Testis (tissue), 2 donors: ENCODE measurements at regions not wholly inside any gene's neighbourhood (a gene's known extent, or its start where the extent isn't known, plus 50 kb on each side); places are given as distances from the start of the nearest gene placed in this dataset.
"Not testable (repeated sequence)": the region's sequence is repeated elsewhere in the genome, so short reads cannot be mapped to it uniquely, and the experiment has no call there.

ENCODE experiments used
- DNase-seq: peaks from one replicate; pipeline ENCODE4 v3.0.0-alpha.2; 2019
- H3K27ac ChIP-seq, 2 donors: fragments of 200-600 bp; sonication (generic); one replicate each; pipeline ENCODE4 v1.5.1; 2019
- H3K27me3 ChIP-seq: fragments of 200-600 bp; sonication (generic); one replicate; pipeline ENCODE4 v1.5.1; 2019
- H3K36me3 ChIP-seq: fragments of 200-600 bp; sonication (generic); one replicate; pipeline ENCODE4 v1.5.1; 2017; ENCODE audit warnings: low read depth; ENCODE audit errors: missing control alignments
- H3K4me1 ChIP-seq: fragments of 200-600 bp; sonication (generic); one replicate; pipeline ENCODE4 v1.5.1; 2019
- H3K4me3 ChIP-seq, 2 donors: fragments of 200-600 bp; sonication (generic); one replicate each; pipeline ENCODE4 v1.5.1; 2017 to 2019
- H3K9me3 ChIP-seq: fragments of 200-600 bp; sonication (generic); one replicate; pipeline ENCODE4 v1.5.1; 2017
- POLR2A ChIP-seq: fragments of 450-650 bp; IDR thresholded peaks from one replicate; pipeline ENCODE4 v1.6.1; 2017; ENCODE audit warnings: antibody characterized with exemption, mild to moderate bottlenecking, moderate library complexity
- WGBS, 2 donors: methylation state at CpG; one replicate each; pipeline ENCODE4 v1.1.5; 2018; 5-methylcytosine and 5-hydroxymethylcytosine counted together
- intact Hi-C: fragments of 100-400 bp; cut with DNase I; formaldehyde crosslinking; loops from one replicate; pipeline ENCODE4 v1.15.1; 2023; ENCODE audit warnings: low total_unique reads
- TF ChIP-seq, protein P1 (sequence below), 3 experiments: fragments of 450-650 bp in 2 of 3; fragments of 200-600 bp in 1 of 3; sonication (generic) in 1 of 3; IDR thresholded peaks; one replicate each; pipeline ENCODE4 v1.5.1; 2016 to 2019; ENCODE audit warnings: antibody characterized with exemption in 3 of 3, mild to moderate bottlenecking in 2 of 3, moderate library complexity in 1 of 3

GRCh38 chr3:147157631-147158030, 248.7 kb downstream of the ZIC4 start:
- WGBS, 2 donors, result 62 to 79% methylated on average over 3 of the region's 3 CpGs
- no peak overlapping the region for H3K27ac ChIP-seq
- TF ChIP-seq, protein P1, sequence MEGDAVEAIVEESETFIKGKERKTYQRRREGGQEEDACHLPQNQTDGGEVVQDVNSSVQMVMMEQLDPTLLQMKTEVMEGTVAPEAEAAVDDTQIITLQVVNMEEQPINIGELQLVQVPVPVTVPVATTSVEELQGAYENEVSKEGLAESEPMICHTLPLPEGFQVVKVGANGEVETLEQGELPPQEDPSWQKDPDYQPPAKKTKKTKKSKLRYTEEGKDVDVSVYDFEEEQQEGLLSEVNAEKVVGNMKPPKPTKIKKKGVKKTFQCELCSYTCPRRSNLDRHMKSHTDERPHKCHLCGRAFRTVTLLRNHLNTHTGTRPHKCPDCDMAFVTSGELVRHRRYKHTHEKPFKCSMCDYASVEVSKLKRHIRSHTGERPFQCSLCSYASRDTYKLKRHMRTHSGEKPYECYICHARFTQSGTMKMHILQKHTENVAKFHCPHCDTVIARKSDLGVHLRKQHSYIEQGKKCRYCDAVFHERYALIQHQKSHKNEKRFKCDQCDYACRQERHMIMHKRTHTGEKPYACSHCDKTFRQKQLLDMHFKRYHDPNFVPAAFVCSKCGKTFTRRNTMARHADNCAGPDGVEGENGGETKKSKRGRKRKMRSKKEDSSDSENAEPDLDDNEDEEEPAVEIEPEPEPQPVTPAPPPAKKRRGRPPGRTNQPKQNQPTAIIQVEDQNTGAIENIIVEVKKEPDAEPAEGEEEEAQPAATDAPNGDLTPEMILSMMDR (IDR thresholded peaks at IDR 0.05), result no peak
- no peak for TF ChIP-seq POLR2A
- H3K36me3 ChIP-seq, result no peaks in the 10 kb centered on the region
- no peaks in the 10 kb centered on the region for H3K4me1 ChIP-seq
- no peaks in the 10 kb centered on the region for H3K9me3 ChIP-seq
- DNase-seq, result no peak
- H3K27me3 ChIP-seq, result no peaks in the 10 kb centered on the region
- intact Hi-C loops, result no loop called here
- no peak overlapping the region for H3K4me3 ChIP-seq

GRCh38 chr3:147154988-147155387, 251.4 kb downstream of the ZIC4 start:
- H3K4me1 ChIP-seq, DNase-seq, intact Hi-C loops, H3K9me3 ChIP-seq, H3K36me3 ChIP-seq, H3K4me3 ChIP-seq, H3K27ac ChIP-seq, H3K27me3 ChIP-seq: not testable (repeated sequence)
- 81 to 91% methylated on average over 8 to 10 of the region's 10 CpGs for WGBS, 2 donors

DNA sequence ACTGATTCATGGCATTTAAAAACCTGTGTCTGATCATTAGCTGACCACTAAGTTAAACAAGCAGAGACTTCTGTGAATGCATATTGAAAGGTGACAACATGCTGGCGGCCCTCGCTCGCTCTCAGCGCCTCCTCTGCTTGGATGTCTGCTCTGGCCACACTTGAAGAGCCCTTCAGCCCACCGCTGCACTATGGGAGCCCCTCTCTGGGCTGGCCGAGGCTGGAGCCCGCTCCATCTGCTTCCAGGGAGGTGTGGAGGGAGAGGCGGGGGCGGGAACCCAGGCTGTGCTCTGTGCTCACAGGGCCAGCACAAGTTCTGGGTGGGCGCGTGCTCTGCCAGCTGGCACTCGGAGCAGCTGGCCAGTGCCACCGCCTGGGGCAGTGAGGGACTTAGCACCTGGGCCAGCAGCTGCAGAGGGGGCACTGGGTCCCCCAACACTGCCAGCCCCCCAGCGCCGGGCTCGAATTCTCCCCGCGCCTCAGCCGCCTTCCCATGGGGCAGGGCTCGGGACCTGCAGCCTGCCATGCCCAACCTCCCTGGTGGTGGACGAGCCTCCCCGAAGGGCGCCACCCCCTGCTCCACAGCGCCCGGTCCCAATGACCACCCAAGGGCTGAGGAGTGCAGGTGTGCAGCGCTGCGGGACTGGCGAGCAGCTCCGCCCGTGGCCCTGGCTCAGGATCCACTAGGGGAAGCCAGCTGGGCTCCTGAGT, 252.4 kb downstream of the ZIC4 start:
- intact Hi-C loops, result no loop called here
- TF ChIP-seq, protein P1 (IDR thresholded peaks at IDR 0.05), result no peak
- TF ChIP-seq POLR2A, result no peak
- Histone ChIP-seq H3K4me1 (no peaks in the 10 kb centered on the region), H3K4me3 (no peak overlapping the region), H3K9me3 (no peaks in the 10 kb centered on the region), H3K36me3 (no peaks in the 10 kb centered on the region), H3K27ac (no peak overlapping the region), H3K27me3 (no peaks in the 10 kb centered on the region)
- WGBS, 2 donors, result 87 to 100% methylated on average over 4 to 24 of the region's 30 CpGs
- no peak for DNase-seq

DNA sequence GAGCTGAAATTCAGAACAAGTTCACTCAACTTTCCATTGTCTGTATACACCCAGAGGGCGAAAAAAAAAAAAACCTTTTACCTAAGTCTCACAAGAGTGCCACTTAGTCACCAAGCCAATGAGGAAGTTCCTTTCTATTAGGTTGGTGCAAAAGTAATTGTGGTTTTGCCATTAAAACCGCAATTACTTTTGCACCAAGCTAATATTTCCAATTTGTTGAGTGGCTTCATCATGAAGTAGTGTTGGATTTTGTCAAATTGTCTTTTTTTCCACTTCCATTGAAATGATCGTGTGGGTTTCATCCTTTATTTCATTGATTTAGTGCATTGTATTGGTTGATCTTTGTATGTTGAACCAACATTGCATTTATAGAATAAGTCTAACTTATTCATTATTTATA, 253.9 kb downstream of the ZIC4 start:
- no peaks in the 10 kb centered on the region for H3K27me3 ChIP-seq
- H3K4me1 ChIP-seq, result no peaks in the 10 kb centered on the region
- intact Hi-C loops, result no loop called here
- H3K27ac ChIP-seq, result no peak overlapping the region
- H3K9me3 ChIP-seq, result no peaks in the 10 kb centered on the region
- H3K36me3 ChIP-seq, result no peaks in the 10 kb centered on the region
- TF ChIP-seq POLR2A, result no peak
- TF ChIP-seq, protein P1 (IDR thresholded peaks at IDR 0.05), result no peak
- H3K4me3 ChIP-seq, result no peak overlapping the region
- DNase-seq, result no peak
- 83 to 86% methylated on average over 3 of the region's 3 CpGs for WGBS, 2 donors

GRCh38 chr3:147141516-147142288, 264.6 kb downstream of the ZIC4 start:
- Histone ChIP-seq H3K36me3 (no peaks in the 10 kb centered on the region), H3K4me3 (no peak overlapping the region), H3K4me1 (no peaks in the 10 kb centered on the region), H3K27me3 (peaks cover 3% of the 10 kb centered on the region), H3K27ac (no peak overlapping the region), H3K9me3 (no peaks in the 10 kb centered on the region)
- intact Hi-C loops, result no loop called here
- 66 to 88% methylated on average over 2 of the region's 2 CpGs for WGBS, 2 donors
- no peak for DNase-seq
- TF ChIP-seq, protein P1 (IDR thresholded peaks at IDR 0.05), result no peak
- TF ChIP-seq POLR2A, result no peak
